ENCODE measurements at regions not wholly inside any gene's neighbourhood (a gene's known extent, or its start where the extent isn't known, plus 50 kb on each side); places are given as distances from the start of the nearest gene placed in this dataset.

GRCh38 chr16:49084628-49085390, 196.8 kb downstream of the CBLN1 start:
- Histone ChIP-seq H3K4me1 (no peaks in the 10 kb centered on the region), H3K4me3 (no peak overlapping the region), H3K9me3 (no peaks in the 10 kb centered on the region), H3K36me3 (no peaks in the 10 kb centered on the region), H3K27ac (no peak overlapping the region), H3K27me3 (ENCODE audit: low read depth) (no peaks in the 10 kb centered on the region)
- DNase-seq (no peak), ATAC-seq (no peak)
- TF ChIP-seq CTCF (IDR thresholded peaks at IDR 0.05) = no peak
- intact Hi-C loops (cut with DNase I) = no loop called here

DNA sequence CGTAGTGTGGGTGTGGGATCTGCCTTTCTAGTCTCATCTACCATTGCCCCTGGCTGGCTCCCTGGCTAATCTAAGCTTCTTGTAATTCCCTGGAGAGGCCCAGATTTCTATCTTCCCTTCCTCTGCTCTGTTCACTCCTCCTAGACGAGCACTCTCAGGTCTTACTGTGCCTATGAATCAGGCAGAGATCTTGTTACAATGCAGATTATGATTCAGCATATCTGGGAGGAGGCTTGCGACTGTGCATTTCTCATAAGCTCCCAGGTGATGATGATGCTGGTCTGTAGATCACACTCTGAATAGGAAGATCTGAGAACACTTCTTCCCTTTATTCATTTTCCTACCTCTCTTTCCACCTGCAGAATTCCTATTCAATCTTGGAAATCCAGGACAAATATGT, 200.1 kb downstream of the CBLN1 start:
- DNase-seq (no peak), ATAC-seq (no peak)
- Histone ChIP-seq H3K4me3 (no peak overlapping the region), H3K27me3 (ENCODE audit: low read depth) (no peaks in the 10 kb centered on the region), H3K9me3 (peaks cover 8% of the 10 kb centered on the region), H3K36me3 (no peaks in the 10 kb centered on the region), H3K27ac (no peak overlapping the region), H3K4me1 (no peaks in the 10 kb centered on the region)
- TF ChIP-seq CTCF (IDR thresholded peaks at IDR 0.05) = no peak
- intact Hi-C loops (cut with DNase I) = no loop called here

DNA sequence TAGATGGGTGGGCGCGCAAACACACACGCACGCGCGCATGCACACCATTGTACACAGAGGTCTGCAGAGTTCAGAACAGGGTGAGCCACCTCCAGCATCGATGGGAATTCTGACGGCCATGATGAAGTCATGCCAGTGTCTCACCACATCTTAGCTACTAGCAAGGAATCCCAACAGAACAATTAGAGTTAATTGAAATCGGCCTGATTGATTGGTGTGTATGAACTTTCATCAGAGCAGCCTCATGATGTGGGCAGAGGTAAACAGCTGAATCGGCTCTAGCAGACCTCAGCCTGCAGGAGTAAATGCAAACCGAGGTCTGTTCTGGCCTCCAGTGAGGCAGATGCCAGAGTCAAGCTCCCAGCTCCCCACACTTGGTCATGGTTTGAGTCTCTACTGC, 200.6 kb downstream of the CBLN1 start:
- no peak overlapping the region for H3K4me3 ChIP-seq
- no peaks in the 10 kb centered on the region for H3K27me3 ChIP-seq (ENCODE audit: low read depth)
- no peaks in the 10 kb centered on the region for H3K36me3 ChIP-seq
- ATAC-seq (no peak), DNase-seq (no peak)
- H3K9me3 ChIP-seq = peaks cover 8% of the 10 kb centered on the region
- no peak for TF ChIP-seq CTCF (IDR thresholded peaks at IDR 0.05)
- intact Hi-C loops (cut with DNase I) = no loop called here
- H3K4me1 ChIP-seq = no peaks in the 10 kb centered on the region
- H3K27ac ChIP-seq = no peak overlapping the region

DNA sequence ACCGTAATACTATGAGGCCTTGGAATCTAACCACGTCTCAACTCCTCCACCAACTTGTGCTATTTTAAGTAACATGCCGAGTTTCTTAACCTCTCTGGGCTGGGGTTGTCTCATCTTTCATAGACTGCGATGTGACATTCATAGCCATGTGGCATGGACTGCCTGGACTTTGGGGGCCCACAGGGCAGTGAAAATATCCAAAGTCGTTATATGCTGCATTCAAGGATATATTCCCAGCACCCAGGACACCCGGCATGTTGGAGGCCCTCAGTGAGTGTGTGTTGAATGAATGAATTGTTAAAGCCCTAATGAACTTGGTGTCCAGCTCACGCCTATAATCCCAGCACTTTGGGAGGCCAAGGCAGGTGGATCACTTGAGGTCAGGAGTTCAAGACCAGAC, 203.1 kb downstream of the CBLN1 start:
- Histone ChIP-seq H3K4me1 (no peaks in the 10 kb centered on the region), H3K9me3 (peaks cover 8% of the 10 kb centered on the region), H3K27ac (no peak overlapping the region), H3K4me3 (no peak overlapping the region), H3K27me3 (ENCODE audit: low read depth) (no peaks in the 10 kb centered on the region), H3K36me3 (no peaks in the 10 kb centered on the region)
- no peak for ATAC-seq
- intact Hi-C loops (cut with DNase I) = no loop called here
- TF ChIP-seq CTCF (IDR thresholded peaks at IDR 0.05) = no peak
- no peak for DNase-seq

DNA sequence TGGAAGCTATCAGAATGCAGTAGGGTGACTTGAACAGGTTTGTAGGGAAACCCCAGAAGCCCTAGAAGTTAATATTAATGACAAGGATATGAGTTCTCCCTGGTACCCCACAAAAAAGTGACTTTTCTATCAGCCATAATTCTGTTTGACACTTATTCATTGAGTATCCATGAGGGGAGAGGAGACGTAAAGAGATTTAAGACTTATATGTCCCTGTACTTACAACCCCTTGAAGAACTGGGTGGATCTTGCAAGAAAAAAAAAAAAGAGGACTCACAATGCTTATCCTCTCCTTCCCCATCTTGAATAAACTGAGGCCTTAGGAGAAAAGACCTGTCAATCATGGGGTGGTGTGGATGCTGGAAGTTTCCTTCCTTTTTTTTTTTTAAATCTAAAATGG, 203.5 kb downstream of the CBLN1 start:
- Histone ChIP-seq H3K9me3 (peaks cover 8% of the 10 kb centered on the region), H3K27ac (no peak overlapping the region), H3K36me3 (no peaks in the 10 kb centered on the region), H3K27me3 (ENCODE audit: low read depth) (no peaks in the 10 kb centered on the region), H3K4me3 (no peak overlapping the region), H3K4me1 (no peaks in the 10 kb centered on the region)
- intact Hi-C loops (cut with DNase I) = no loop called here
- ATAC-seq (no peak), DNase-seq (no peak)
- no peak for TF ChIP-seq CTCF (IDR thresholded peaks at IDR 0.05)
